ENCODE measurements at regions not wholly inside any gene's neighbourhood (a gene's known extent, or its start where the extent isn't known, plus 50 kb on each side); places are given as distances from the start of the nearest gene placed in this dataset.
A peak's percentile ranks its signal among the peaks of the same experiment; 100 is the strongest.

DNA sequence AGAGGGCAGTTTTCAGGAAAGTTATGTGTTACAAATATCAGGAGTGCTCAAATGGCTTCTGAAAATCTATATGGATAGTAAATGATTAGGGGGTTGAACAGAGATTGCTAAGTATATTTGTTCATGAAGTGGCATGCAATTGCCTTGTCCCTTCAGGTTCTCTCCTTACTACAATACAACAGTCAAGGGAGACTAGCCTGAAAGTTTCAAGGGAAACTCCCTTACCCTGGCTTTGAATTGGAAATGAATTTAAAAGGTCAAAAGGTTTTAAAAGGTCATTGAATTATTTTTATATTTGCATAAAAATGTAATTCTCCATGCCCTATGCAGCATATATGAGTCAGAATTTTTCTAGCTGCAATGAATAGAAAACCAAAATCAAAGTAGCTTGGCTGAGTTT, 253.1 kb upstream of the SYT1 start:
- no peak for DNase-seq

DNA sequence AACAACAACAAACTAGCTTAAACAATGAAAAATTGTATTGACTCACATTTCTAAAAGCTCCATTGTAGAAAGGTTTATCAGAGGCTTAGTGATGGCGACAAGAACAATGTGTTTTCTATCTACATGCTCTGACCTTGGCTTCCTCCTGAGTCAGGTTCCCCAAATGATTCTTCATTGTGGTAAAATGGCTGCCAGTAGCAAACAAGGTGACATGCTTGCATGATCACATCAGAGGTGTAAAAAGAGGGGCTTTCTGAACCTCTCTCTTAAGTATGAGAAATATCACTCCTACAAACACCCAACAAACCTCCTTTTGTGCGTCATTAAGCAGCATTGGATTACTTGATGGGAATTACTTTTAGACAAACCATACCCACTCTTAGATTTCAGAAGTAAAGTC, 252.4 kb upstream of the SYT1 start:
- DNase-seq: no peak

DNA sequence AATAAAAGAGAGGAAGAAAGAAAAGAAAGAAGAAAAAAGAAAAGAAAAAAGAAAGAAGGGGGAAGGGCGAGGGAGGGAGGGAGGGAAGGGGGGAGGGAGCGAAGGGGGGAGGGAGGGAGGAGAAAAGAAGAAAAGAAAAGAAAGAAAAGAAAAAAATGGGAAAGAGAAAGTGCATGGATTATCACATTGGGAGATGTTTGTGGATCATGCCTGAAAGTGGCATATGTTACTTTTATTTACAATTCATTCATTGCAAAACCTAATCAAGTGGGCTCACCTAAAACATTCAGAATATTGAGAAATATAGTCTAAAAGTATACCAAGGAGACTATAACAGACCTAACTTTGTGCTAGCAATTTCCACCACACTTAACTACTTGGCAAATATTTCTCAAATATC, 246.9 kb upstream of the SYT1 start:
- DNase-seq: no peak

DNA sequence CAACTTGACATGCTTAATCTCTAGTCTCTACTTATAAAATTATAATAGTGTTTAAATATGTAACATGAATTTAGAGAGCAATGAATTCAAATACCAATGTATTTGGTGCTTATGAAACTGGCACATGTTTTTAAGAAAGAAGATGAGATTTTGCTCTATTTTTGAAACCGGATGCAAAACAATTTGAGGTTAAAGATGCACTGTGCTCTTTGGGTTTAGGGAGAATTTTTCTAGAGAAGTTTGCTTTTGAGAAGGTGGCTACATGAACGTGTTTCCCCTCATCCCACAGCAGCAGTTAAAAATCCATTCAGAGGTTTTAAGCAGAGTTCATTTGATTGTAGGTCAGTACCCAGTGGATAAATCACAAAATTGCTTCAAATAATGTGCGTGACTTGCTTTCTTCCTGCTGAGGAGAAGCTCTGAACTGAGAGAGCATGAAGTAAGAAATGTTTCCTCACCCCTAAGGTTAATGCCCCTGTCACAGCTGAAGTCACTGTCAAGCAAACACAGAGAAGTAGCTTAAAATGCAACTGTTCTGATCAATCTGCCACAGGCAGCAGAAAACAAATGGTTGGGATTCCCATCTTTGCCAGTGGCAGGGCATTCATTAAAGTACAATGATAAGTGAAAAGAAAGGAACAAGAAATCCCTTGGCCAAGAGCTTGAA, 241.9 kb upstream of the SYT1 start:
- no peak for DNase-seq

DNA sequence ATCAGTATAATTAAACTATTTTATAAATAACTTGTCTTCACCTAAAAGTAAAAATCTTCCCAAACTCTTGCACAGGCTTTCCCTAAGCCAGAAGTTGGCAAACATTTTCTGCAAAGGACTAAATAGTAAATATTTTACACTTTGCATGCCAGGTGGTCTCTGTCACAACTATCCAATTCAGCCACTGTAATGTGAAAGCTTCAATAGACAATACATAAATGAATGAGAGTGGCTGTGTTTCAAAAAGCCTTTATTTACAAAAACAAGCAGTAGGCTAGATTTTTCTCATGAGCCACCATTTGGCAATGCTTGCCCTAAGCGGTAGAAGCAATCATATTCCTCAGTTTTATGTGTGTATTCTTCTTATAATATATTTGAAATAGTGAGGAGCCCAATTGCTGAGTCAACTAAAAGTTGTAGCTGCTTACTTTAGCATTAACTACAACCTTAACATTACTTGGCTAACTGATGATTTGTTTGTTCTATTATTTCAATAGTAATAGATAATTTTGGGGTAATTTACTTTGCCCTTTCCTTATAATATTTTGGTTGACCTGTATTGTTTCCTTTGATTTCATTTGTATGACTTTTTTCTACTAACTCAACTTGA, 236.0 kb upstream of the SYT1 start:
- DNase-seq: peak in 1 of 2 experiments; percentile 7

DNA sequence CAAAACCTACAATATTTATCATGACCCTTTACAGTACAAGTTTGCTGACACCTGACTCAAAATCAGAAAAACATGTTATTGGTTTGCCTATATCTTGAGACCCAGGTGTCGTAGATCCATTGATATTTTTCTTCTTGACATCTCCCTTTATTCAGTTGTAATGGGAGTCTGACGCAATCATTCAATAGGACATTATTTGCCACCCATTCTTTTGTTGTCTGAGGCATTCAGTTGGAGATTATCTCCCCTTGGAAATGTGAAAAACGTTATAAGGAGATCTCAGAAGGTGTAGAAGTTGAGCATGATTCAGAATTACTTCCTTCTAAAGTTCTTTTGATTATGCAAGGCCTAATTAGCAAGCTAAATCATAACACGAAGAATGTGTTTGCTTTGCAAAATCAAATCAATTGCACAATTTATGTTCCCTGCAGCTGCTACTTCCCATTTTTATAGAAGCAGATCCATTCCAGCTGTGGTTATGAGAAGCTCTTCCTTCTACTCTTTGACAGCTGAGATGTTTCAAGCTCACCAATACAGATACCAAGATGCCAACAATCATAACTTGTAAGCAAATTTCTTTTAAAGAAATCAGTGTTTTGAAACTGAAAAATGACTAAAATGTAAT, 228.2 kb upstream of the SYT1 start:
- no peak for DNase-seq

DNA sequence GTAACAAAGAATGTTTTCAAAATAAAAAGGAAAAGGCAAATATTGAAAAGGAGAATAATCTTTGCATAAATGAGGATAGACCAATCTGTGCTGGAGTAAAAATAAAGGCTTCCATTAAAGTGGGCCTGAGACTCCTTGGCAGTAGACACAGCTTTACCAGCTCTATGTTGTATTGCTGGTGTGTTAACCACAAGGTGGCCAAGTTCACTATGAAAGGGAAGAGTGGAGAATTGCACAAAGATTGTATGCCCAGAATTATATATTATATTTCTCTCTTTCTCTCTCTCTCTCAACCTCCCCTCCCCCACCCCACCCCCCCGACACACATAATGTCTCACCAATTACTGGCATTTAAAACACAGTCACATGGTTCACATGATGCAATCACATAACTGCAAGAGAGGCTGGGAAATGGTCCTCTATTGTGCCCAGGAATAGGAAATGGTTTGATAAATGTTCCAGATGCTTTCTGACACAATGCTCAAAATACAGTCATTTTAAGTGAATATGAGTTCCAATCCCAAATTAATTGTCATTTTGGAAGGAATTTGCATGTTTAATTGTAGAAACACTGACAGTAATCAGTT, 222.6 kb upstream of the SYT1 start:
- DNase-seq: peak in 1 of 2 experiments; percentile 33

DNA sequence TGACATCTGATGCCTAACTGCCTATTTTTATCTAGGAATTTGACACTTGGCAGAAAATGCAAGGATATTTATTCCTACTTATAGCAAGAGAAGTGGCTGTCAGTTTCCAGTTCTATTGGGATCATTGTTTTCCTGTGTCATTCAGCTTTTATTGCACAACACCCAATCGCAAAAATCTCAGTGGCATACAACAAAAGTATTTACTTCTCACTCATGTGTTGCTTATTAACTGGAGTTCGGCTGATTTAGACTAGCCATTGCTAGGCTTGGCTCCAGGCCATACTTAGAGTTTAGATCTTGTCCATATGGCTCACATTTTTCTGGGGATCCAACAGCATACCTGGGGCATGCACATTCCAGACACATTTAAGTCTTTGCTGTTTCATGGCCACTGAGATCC, 218.6 kb upstream of the SYT1 start:
- DNase-seq: peak in 1 of 2 experiments; percentile 52

DNA sequence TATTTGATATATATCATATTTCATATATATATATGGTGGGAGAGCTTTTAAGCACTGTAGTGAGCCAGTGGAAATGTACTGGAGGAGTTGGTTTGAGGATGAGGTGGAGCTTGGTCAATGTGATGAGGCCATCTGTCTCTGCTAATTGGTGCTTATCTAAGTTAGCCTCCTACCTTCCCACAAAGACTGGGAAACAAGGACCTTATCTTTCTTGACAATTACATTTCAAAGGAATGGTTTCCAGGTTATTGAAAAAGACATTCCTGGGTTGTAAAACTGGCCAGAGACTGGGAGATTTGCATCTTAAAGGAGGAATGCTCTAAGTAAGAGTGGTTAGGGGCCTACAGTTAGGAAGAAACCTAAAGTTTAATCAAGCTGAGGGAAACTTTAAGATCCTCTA, 212.8 kb upstream of the SYT1 start:
- no peak for DNase-seq

DNA sequence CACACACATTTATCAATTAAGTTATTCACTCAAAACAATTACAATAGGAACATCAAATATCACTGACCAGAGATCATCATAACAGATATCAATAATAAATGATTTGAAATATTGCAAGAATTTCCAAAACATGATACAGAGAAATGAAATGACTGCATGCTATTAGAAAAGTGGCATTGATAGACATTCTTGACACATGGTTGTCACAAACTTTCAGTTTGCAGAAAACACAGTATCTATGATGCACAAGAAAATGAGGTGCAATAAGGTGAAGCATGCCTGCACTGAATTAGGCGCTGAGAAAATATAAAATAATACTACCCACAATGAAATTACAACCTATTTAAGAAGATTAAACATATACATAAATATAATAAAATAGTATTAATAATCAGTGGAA, 198.0 kb upstream of the SYT1 start:
- DNase-seq: no peak

DNA sequence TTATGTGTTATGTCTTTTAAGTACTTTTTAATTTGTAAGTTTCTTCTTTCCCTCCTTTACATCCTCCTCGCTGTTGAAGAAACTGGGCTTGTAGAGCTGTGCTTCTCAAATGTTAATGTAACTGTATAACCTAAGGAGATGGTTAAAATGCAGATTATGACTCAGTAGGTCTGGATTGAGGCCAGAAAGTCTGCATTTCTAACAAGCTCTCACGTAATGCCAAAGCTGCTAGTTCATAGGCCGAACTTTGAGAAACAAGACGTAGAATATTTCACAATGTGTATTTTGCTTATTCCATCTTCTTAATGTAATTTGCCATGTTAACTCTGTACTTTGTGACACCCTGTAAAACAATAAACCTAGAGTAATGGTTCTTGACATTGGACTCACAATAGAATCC, 193.3 kb upstream of the SYT1 start:
- peak in 1 of 2 experiments; percentile 36 for DNase-seq

DNA sequence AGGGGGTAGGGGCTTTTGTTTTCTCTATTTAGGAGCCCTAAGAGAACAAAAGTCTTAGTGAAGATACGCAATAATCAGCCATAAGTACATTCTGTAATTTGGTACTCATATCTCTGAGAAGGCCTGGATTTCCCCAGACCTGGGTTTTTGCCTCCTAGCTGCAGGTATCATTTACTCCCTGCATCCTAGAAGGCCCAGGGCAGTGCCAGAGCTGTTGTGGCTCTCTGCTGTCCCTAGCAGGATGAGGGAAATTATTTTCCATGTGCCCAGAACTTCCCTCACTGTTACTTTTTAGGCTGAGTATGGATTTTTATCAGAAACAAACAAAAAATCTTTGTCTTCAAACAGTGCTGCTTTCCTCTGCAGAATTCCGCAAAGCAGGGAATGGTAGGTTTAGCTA, 192.5 kb upstream of the SYT1 start:
- DNase-seq: no peak

DNA sequence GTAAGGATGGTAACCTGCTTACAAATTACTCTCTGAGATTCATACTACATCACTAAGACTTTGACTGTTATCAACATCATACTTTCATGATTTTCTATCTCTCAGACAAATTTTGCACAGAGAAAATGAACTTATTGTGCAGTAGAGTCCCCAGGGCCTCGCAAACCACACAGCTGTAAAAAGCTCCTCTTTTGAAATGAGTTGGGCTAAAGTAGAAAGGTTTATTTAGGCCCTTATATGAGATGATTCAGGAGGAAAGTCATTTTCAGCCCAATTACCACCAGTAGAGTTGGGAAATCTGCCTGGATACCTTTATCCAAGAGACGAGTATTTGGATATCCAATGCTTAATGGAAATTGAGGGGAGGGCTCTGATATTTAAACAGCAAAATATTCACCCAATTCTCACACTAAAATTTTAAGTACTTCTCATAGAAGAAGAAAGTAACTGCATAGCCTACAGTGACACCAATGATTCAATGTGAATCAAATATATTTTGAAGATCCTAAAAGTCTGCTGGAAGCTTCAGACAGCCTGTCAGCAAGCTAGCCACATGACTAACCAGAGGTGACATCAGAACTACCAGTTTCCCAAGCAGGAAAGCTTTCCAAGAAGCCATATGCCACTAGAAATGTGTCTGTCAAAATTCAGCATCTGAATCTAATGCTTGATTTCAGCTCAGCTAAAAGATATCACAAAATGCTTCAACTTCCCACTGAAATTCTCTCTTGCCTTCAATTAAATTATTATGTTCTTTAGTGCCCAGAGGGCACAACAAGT, 190.1 kb upstream of the SYT1 start:
- DNase-seq: peak; percentile 49 to 80

DNA sequence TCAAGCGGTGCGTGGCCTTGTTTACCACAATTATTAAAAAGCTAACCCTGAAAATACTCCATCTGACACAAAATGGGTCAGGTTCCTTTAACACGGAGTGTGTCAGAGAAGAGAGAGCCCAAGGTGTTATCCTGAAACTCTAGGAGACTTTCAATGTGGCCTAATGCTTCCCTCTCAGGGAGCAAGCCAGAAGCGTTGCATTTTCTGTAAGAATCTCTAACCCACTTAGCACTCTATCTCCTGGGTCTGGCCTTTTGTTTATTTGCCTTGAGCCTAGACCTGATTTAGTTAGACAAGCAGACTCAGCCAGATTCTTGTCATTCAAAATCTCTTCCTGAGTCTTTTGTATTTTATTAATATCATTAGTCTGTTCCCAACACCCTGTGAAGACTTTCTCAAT, 184.0 kb upstream of the SYT1 start:
- DNase-seq: no peak

DNA sequence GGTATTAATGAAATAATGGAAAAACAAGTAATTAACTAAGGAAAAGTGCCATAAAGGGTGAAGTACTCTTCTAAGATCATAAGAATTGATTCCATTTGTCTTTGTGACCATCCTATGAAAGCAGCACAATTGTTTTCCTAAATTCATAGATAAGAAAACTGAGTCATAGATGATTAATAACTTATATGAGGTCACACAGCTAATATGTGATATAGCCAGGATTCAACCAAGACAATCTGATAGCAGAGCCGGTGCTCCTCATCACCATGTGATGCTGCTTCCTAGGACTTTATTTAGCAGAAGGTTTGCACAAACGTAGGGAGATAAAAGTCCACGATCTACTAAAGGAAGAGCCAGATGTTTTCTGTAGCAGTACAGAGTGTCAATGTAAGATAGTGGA, 181.5 kb upstream of the SYT1 start:
- no peak for DNase-seq

DNA sequence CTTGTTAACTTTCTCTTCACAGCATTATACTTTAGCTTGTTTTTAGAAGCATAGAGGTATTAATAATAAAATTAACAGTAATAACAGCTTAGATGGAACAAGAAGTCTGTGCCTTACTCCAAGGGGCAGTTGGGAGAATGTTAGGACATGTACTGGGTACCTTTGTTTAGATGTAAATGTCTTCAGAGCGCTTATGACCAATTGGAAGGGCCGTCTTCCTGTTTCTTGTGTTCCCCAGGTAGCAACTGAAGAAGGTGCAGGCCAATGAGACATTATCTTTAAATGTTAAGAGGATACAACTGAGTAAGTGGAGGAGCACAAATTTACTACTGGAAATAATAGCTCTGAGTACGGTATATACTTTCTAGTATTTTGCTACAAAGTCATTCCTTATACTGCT, 180.9 kb upstream of the SYT1 start:
- DNase-seq: no peak

DNA sequence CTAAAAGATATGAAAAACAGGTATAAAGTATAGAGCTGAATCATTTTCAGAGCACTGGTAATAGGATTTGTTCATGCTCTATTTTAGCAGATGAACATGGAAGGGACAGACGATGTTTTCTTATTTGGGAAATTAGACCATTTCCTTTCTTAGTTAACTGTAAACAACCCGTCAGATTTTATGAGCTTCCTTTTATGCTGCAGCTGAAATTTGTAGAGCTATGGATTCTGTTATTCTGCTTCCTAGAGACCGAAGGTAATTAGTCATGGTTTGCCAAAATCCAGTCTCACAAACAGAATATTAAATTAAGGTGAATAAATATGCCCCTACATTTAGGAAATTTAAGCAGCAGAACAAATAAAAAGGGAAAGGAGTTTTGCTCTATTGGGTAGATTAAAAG, 180.2 kb upstream of the SYT1 start:
- DNase-seq: no peak

DNA sequence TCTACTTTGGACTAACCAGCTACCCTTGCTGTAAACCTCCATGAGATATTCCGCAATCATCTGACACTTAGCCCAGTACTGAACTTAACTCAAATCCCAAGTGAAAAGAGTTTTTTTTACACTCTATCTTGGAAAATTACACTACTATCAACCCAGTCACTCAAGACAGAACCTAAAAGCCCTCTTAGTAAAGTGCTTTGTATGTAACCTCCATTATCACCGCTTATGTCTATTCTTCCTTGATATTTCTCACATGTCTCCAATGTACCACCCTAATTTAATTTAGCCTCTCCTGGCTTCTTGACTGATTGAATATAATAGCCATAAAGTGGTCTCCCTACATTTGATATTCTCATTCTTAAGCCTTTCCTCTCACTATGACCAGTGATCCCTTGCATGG, 168.8 kb upstream of the SYT1 start:
- DNase-seq: no peak

DNA sequence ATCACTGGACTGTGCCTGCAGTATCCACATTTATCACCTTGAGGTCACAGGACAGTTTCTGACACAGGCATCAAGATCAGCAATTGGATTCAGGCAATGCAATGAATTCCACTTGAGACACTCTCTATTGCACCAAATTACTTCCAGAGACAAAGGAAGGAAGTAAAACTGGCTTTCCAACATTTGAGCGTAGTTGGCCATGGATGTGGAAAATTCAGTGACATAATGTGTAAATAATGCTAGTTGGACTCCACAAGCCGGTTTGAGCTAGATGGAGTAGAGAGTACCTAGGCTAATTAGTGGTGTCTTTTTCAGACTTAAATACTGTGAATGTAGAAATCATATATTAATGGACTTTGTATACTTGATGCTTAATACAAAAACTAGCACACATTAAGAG, 168.3 kb upstream of the SYT1 start:
- no peak for DNase-seq

DNA sequence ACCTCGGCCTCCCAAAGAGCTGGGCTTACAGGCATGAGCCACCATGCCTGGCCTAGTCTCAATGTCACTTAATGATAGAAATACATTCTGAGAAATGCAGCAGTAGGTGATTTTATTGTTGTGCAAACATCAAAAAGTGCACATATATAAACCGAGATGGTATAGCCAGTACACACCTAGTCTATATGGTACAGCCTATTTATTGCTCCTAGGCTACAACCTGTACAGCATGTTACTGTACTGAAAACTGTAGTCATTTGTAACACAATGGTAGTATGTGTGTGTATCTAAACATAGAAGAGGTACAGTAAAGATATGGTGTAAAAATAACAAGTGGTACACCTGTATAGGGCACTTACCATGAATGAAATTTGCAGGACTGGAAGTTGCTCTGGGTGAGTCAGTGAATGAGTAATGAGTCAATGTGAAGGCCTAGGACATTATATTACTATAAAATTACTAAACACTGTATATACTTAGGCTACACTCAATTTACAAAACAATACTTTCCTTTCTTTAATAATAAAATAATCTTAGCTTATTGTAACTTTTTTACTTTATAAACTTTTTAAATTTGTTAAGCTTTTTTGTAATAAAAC, 166.7 kb upstream of the SYT1 start:
- no peak for DNase-seq

DNA sequence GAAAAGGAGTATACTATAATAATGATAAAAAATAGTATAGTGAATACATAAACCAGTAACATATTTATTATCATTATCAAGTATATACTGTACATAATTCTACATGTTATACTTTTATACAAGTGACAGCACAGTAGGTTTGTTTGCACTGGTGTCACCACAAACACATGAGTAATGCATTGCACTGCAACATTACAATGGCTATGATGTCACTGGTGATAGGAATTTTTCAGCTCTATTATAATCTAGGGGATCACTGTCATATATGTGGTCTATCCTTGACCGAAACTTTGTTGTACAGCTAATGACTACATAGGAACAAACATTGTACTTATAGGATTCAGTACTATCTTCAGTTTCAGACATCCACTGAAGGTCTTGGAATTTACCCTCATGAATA, 165.8 kb upstream of the SYT1 start:
- DNase-seq: no peak

DNA sequence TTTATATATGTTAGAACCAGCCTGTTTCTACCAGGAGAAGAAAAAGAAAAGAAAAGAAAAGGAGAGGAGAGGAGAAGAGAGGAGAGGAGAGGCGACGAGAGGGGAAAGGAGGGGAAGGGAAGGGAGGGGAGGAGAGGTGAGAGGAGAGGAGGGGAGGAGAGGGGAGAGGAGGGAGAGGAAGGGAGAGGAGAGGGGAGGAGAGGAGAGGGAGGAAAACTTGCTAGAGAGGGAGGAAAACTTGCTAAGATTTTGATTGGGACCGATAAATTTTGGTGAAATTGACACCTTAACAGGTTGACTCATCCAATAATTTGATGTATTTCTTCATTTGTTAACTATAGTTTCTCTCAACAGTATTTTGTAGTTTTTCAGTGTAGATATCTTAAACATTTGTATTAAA, 164.0 kb upstream of the SYT1 start:
- DNase-seq: no peak
